HG03095 (cell line): ENCODE measurements at regions not wholly inside any gene's neighbourhood (a gene's known extent, or its start where the extent isn't known, plus 50 kb on each side); places are given as distances from the start of the nearest gene placed in this dataset.

Experiments used
- ATAC-seq: cut with Tn5 transposase; IDR thresholded peaks from one replicate; pipeline ENCODE4 v1.9.1; 2021; ENCODE audit warnings: moderate library complexity; ENCODE audit not compliant: unreplicated experiment

DNA sequence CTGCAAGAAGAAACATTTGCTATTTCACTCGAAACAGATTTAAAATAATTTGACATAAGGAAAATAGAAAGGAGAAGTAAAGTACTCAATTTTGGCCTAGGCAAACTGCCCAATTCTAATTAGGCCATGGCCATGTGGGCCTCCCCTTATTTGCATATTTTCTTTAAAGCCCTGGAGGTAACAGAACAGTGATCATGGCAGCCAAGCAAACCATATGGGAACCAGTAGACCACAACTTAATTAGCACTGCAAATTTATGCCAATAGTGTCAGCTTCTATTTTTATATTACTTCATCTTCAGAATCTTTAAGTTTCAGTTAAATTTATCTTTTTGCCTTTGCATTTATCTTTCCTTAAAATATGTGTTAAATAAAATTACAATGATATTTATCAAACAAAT, 63.3 kb upstream of the THSD7A start:
- ATAC-seq, result no peak

DNA sequence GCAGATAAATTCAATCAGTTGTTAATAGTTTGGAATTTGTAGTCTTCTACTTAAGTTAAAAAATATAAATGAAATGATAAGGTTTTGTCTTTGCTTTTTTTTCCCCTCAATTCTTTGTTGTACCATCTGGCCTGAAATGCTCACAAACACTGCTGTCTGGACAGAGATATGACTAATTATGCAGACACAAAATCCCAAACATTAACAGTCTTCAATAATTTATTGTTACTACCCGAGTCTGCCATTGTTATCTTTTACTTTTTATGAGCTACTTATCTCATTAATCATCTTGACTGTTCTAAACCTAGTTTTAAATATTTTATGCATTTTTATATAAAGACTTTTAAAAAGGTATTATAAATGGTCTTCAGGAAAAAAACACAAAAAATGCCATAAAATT, 64.7 kb upstream of the THSD7A start:
- ATAC-seq, result no peak

DNA sequence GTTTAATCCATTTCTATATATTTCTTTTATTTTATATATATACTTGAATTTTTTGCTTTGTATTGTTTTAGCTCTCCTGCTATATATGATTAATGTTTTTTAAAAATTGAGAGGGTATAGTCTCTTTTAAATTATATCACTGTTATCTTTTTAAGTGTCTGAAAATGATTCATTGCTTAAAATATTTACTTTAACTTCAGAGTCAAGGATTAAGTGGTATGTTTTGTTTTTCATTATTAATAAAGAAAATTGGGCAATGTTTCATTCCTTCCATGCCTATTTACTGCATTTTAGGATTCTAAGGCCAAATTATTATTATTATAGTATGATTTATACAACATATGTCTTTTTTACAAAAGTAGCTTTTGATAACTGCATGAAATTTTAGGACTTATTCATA, 67.2 kb upstream of the THSD7A start:
- no peak for ATAC-seq

DNA sequence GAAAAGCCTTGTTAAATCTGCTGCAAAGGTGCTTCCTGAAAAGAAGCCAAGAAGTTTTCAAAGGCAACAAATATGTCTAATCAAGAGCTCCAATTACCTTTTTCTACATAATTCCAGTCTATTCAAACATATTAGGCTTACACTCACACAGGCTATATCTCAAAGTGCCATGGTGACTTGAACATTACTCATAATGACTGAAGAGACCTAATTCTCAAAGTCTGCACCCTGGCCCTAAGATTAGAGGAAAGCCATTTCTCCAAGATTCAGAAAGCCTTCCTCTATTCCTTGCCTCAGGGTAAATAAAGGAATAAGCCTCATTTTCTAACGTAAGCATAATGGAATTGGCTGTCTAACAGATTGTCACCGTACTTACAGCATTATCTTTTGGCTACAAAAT, 78.3 kb upstream of the THSD7A start:
- ATAC-seq, result no peak

DNA sequence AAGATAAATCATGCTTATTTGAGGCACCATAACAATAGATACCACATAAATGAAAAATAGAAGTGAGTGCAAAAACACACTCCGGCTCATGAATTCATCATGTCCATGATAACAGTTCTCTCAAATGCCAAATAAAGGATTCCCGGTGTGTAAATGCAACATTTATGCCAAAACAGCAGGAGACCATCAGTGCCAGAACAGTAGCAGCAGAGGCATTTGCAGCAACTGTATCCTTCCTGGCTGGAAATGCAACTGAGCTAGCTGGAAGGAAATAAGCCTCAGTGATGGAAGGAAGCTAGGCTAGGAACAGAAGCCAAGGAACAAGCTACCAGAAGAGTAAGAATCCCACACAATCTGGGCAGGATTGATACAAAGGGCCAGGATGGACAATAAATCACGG, 79.9 kb upstream of the THSD7A start:
- ATAC-seq, result no peak

DNA sequence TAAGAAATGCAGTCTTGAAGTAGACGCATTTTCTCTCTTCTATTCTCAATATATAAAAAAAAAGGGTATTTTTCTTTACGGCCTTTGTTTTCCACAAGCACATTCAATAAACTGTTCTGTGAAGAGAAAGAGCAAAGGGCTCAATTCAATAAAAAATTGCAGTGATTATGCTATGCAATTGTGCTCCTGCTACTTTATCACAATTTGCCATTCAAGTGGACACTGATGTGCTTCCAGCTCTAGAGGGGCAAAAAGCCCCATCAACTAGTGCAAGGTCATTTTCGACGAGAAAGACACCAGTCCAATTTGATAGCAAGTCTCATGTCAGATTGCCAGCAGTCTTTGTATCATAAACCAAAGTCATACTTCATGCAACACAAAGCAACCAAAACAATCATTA, 82.6 kb upstream of the THSD7A start:
- no peak for ATAC-seq

DNA sequence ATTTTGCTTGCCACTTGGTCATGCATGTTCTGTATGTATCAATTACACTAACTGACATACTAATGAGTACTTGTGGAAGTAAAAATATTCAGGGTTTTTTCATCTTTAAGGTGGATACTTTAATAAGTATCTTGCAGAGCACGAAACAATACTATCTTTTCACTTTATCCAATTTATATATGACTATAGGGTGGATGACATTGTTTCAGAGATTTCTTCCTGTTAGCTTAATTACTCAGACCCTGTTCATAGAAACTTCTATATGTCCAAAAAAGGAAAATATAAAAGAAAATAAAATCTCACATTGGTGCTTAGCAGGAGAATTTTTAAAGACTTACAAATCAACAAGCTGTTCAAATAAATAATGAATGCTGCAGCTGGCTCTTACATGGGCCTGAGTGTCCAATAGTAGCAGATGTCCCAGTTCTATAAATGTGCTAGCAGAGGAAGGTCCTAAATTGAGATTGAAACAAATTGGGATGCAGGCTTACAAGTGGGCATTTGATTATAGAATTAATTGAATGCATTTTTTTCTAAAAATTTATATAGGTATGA, 91.5 kb upstream of the THSD7A start:
- no peak for ATAC-seq

DNA sequence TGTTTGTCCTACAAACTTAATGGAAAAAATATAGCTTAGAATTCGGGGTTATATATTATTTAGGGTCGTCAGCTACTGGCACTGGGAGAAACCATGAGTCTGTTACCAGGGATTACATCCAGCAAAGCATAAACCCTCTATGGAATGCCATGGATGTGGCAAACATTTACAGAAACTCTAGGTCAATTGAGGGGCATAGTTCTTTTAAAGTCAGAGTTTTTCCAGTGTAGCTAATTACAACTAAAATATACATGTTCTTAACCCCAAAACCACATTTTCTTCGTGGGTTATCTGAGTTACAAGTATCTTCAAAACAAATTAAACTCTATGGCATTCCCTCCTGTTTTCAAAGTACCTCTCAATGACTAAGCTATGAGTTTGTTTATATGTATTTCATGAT, 99.3 kb upstream of the THSD7A start:
- ATAC-seq, result no peak

DNA sequence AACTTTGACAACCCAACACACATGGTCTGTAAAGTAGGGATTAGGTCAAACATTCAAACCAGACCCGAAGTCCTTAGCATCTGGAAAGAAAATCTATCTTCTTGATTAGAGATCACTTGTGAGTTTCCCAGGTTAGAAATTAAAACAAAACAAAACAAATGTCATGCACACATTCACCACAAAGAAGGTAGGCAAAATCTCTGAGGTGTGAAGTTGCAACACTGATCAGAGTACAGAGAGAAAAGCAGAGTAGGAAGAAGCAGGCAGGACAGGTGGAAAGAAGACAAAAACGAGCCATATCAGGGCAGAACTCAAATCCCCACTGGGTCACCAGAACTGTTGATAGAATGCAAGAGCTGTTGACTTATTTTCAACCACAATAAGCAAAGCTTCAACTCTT, 102.8 kb upstream of the THSD7A start:
- ATAC-seq, result no peak

DNA sequence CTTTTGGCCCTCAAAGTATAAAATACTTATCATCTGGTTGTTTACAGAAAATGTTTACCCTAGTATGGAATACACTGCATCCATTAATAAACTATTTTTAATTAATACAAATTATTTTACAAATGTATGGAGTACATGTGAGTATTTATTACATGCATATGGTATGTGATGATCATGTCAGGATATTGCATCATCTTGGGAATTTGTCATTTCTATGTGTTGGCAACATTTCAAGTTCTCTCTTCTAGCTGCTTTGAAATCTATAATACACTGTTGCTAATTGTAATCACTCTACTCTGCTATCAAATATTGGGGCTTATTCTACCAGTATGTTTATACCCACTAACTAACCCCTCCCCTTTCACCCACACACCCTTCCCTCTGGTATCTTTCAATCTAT, 103.9 kb upstream of the THSD7A start:
- no peak for ATAC-seq

DNA sequence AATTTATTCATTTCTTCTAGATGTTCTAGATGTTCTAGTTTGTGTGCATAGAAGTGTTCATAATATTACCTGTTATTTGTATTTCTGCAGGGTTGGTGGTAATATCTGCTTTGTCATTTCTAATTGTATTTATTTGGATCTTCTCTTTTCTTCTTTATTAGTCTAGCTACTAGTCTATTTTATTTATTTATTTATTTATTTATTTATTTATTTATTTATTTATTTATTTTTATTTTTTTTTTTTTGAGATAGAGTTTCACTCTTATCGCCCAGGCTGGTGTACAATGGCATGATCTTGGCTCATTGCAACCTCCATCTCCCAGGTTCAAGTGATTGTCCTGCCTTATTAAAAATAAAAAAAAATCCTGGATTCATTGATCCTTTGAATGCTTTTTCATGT, 114.8 kb upstream of the THSD7A start:
- ATAC-seq, result no peak

DNA sequence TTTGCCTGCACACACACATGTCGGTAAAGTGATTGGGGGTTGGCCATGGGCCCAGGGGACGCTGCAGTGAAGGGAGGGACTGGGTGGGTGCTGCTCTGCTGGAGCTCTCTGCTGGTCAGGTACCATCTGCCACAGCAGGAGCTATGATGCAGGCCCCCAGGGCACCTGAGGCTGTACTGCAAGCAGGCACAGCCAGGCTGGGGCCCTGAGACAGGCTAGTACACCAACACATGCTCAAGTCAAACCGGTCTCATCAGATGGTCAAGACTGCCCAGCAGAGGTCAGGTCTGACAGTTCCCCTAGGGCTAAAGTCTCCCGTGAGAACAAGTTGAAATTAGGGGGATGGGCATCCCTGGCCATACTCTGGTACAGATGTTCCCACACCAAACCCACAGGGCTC, 118.3 kb upstream of the THSD7A start:
- ATAC-seq, result no peak

DNA sequence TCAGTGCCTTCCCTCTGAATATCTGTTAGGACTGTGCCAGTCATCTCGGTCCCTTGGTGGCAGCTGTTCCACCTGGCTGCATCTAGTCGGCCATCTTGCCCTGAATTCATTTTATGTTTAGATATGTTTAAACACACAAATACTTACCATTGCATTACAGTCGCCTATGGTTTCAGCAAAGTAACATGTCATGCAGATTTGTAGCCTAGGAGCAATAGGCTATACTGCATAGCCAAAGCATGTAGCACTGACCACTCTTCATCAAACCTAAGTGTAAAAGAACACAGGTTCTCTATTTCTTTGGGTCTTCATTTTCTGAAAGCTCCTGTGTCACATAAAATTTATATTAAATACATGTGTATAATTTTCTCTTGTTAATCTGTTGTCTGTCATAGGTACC, 118.9 kb upstream of the THSD7A start:
- ATAC-seq, result no peak

DNA sequence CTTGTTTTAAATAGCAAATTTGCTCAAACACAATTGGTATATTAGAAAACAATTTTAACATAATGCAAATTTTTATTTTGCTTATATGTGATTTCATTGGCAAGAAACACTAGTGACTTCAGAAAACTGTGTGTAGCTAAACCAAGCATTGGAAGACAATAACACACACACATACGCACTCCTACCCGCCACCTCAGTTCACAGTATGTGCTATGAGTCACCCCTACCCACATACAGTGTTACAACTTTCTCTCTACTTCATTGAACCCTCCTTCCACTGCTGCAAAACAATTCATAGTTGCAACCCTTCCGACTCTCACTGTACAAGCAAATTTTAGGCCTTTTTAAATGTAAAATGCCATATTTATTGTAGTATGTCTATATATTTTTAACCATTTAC, 119.9 kb upstream of the THSD7A start:
- no peak for ATAC-seq

DNA sequence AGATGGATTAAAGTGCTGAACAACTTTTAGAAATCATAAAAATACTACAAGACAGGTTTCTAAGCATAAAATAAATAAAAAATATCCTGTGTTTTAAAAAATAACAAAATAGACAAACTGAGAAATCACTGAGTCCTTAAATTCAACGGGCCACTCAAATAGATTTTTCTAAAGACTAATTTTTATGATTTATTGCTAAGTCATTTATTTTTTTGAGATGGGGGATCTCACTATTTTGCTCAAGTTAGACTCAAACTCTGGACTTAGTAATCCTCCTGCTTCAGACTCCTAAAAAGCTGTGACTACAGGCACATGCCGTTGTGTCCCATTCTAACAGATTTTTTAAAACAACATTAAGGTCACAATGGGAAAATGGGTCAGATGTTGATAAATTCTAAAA, 121.0 kb upstream of the THSD7A start:
- no peak for ATAC-seq

DNA sequence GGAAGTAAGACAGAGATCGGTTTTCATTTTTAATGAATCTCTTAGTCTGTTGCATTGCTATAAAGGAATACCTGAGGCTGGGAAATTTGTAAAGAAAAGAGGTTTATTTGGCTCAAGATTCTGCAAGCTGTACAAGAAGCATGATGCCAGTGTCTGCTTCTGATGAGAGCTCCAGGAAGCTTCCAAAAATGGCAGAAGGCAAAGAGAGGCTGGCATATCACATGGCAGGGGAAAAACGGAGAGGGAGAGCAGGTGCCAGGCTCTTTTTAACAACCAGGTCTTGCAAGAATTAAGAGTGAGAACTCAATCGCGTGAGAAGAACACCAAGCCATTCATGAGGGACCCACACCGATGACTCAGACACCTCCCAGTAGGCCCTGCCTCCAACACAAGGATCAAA, 125.0 kb upstream of the THSD7A start:
- no peak for ATAC-seq

DNA sequence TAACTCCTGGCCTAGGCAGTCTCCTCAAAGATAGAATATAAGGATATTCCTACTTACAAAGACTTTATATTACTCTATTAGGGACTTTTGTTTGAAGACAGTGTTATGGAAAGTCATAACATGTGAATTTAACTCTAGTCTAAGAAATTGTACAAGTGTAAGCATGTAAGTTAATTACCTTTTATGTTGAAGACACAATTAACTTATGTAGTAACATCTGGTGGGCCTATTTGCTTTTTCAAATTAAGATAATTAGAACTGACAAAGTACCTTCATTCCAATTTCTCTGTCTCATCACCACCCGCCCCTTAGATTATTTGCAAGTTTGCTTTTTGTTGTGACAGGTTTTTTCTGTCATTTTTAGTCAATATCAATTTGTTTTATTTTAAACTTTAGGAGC, 126.0 kb upstream of the THSD7A start:
- ATAC-seq, result no peak

DNA sequence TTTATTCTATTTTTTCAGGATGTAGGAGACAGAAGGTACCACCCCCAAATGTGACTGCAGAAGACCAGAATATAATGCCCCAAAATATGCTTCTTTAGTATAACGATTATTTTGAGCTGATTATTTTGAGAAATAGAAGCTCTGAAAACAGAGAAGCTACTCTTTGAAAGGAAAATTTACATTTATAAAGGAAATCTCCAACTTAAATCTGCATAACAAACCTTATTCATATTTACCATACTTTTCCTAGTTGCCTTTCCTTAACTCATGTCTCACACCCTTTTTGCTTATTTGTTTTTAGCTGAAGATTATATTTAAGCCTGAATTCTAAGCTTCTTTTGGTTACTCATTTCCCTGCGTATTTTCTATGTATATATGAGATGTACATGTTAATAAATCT, 127.1 kb upstream of the THSD7A start:
- no peak for ATAC-seq

DNA sequence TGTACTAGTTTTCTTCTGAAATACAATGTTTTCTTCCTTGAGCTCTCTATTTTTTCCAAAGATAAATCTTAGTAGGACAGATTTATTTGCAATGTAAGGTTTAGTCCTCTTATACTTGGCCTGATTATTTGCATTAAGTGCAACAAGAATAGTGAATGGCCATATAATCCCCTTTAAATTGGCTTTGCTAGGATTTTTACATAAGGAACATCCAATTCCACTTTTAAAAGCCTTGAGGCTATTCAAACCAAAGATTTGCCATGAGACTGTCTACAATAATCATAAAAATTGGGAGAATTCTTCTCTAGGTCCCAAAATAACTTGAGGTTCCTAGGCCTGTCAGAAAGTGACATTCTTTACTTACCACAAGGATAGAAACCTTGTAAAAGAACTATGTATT, 128.6 kb upstream of the THSD7A start:
- no peak for ATAC-seq

DNA sequence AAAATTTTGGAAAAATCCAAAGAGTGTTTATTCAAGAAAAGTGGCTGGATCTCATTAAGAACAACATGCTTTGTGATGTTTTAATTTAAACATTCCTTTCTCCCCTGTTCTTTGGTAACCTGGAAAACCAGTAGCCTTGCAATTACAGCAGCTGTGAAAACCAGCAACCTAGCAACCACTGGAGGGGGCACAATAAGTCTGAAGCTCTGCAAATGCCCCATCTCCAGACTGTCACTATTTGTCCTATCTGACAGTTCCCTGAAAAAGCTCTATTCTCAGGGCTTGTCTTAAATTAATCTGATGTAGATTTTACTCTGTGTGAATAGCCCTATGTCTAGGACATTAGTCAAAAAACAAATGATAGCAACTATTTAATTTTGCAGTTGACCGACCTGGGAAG, 137.6 kb upstream of the THSD7A start:
- no peak for ATAC-seq

DNA sequence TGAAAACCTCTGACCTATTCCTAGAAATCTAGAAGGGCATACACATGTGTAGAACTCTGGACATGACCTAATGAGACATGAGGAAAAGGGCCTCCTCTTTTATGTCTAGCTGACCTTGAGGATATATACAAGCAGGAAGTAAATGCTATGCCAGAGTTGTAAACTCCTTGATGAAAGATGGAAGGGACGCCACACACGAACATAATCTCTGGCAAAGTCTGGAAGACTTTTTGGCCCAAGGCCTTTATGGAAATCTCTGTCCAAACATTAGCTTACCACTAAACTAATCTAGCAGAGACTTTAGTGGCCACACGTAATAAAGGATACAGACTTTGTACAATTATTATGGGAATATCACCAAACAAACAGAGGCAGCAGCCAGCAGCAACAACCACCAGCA, 138.1 kb upstream of the THSD7A start:
- ATAC-seq, result no peak

DNA sequence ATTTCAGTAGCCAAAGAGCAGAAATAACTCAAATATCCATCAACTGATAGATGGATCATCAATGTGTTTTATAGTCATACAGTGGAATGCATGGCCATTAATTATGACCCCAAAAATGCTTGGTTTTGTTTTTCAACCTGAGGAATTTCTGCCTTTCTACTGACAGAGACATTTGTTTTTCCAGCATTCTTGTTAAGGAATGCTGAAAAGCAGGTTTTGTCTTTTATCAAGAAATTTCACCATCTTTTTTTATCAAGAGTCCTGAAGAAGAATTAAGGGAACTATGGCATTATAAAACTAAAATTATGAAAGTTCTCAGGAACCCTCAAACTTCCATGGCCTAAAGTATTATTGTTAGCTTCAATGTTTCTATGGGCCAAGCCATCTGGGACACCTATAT, 153.4 kb upstream of the THSD7A start:
- ATAC-seq, result no peak

DNA sequence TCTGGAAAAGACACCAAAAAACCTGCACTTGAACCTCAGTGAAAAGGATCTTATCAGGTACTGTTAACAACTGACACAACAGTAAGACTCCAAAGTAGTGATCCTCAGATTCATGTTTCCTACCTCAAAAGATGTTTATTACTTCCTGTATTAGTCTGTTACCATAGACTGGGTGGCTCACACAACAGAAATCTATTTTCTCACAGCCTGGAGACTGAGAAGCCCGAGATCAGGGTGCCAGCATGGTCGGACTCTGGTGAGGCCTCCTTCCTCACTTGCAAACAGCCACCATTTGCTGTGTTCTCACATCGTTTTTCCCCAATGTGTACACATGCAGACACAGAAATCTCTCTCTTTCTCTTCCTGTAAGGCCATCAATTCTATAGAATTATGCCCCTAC, 154.0 kb upstream of the THSD7A start:
- ATAC-seq, result no peak

DNA sequence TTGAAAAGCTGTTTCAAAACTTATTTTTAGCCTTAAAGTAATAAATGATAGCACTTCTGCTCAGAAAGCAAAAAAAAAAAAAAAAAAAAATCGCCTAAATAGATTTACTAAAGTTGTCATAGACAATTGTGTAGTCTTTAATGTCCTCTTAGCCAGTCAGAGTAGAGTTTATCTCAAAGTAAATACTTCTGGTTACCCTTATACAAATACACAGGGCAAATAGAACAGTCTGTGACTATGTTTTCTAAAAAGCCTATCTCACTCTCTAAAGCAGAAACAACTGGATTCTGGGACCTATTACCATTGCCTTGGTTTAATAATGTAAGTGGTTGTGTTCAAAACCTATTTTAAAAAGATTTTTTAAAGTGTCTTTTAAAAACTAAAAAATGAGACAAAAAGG, 156.2 kb upstream of the THSD7A start:
- no peak for ATAC-seq
